Activated gamma-delta T cell treated with anti-CD3 and anti-CD28 coated beads, Interleukin-2, amount 50 U/mL, for 16 hours (primary cell): ENCODE measurements at regions not wholly inside any gene's neighbourhood (a gene's known extent, or its start where the extent isn't known, plus 50 kb on each side); places are given as distances from the start of the nearest gene placed in this dataset.

Source experiments
- DNase-seq: peaks from one replicate; pipeline ENCODE4 v3.0.0-alpha.2; 2020; ENCODE audit warnings: low read depth

DNA sequence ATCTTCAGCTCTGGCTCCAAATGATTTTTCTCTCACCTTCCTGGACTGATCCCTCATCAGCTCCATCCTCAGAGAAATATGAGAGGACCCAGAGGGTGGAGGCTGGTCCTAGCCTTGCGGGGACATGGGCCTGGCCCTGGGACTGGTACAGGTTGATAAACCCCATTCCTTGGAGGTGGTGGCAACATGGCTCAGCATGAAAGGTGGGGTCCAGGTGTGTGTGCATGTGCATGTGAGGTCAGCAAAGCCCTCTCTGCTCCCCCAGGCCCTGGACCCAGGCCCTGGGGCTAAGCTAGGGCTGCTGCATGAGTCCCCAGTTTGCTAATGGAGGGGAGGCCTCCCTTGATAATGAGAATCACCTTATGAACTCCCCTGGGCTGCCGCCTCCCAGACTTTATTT is 363.1 kb downstream of the MATN1 start:
- no peak for DNase-seq

DNA sequence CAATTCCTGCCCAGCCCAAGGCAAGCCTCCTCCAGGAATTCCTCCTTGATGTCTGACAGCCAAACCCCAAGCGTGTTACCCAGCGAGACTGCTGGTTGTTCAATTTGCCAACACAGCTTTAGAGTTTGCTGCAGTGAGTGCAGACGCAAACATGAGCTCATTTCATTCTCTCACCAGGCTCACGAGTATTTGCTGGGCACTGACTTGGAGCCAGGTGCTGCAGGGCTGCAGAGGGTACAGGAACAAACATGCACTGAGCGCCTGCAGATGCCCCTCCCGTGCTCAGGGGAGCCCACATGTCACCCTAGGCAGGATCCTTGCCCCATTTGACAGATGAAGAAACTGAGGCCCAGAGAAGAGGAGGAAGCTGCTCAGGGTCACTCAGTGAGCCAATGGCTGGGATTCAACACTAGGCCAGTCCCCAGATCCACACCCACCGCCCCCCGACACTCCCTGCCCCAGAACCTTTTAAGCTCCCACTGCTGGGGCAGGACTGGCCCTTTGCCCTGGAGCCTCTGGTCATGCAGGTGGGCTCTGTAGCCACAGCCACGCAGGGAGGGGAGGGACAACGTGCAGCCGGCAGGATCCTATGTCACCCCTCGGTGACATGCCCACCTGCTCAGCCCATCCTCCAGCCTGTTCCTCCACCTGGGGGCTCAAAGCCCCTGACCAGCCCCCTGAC is 363.7 kb downstream of the MATN1 start:
- DNase-seq, result no peak

DNA sequence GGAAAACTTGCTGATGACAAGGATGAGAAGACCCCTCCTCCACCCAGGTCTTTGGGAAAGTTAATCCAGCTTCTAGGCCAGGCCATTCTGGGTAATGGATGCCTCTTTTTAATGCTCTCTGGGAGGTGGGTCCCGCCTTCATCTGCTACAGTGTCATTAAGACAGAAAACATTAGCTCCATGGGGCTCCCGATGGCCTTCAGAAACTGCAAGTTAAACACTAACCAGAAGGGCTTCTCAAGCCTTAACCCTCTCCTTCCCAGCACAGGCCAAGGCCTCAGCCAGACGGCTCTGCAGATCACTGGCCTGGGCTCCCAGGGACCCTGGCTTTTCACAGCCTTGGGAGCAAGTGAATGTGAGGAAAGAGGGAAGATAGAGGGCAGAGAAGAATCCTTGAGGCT is 364.9 kb downstream of the MATN1 start:
- no peak for DNase-seq

DNA sequence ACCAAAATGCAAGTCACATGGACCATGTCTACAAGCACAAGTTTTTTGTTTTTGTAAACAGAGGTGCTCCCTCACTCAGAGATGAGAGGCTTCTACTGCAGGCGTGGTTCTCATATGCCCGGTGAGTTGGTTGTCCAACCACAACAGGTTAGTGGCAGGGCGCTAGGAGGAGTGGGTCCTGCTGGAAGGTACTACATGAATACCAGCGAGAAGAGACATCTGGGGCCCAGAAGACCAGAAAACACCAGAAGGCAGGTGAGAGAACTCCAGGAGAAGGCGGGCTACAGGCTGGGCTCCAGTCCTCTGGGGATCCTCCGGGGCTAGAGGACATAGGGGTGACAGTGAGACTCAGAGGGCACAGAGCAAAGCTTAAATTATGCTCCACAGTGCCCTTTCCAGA is 366.5 kb downstream of the MATN1 start:
- no peak for DNase-seq

DNA sequence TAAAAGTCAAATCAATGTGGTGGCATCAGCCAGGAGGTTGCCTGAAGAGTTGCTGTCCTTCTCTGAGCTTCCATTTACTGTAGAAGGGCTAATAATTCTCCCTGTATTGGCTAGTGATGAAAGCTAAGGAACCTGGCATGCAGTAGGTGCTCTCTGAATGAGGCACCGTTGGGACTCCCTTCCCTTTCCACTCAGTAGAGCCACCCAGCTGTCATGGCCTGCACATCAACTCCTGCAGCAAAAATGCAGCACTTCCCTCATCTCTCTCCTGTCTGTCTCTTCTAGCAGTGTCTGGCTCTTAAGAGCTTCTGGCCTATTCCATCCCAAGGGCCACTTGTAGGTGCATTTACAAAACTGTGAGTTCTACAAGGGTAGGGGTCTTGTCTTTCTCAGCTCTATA is 369.0 kb downstream of the MATN1 start:
- DNase-seq, result no peak

DNA sequence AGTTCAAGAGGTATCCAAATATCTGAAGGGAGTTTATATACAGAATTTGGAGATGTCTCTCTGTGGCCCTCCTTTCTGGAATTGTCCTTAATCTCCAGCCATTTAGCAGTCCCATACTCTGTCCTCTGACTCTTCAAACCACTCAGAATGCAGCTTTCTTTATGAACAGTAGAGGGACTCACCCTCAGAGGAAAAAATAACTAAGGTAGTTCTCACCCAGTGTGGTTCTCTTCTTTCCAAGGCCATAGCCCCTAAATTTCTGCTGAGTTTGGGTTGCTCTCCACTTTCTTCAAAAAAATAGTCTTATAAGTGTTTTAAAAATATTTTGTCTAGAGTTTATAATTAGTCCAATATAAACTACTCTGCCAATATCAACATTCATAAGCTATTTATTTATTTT is 369.7 kb downstream of the MATN1 start:
- no peak for DNase-seq

DNA sequence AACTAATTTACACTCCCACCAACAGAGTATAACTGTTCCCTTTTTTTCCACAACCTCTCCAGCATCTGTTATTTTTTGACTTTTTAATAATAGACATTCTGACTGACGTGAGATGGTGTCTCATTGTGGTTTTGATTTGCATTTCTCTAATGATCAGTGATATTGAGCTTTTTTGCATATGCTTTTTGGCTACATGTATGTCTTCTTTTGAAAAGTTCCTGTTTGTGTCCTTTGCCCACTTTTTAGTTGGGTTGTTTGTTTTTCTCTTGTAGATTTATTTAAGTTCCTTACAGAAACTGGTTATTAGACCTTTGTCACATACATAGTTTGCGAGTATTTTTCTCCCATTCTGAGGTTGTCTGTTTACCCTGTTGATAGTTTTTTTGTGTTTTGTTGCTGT is 375.2 kb downstream of the MATN1 start:
- no peak for DNase-seq

DNA sequence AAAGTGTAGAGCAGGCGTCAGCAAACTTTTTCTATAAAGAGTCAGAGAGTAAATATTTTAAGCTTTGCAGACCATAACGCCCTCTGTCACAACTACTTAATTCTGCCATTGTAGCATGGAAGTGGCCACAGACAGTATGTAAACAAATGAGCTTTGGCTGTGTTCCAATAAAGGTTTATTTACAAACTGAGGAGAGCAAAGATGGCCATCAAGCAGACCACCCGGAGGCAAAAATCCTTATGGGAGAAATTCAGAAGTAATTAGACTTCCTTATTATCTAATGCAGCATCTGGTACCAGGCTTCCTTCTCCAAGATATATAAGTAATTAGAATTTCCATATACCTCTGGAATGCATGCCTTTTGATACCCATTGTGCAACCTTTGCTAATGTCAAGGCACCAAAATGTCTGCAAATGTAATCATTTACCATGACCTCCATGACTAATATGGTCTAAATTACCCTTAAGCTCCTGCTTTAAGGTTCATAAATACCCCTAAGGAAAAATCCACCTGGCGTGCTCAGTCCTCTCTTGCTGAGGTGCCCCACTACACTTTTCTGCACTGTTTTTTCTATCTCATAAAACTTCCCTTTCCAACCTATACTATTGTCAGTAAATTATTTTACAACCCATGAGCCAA is 377.8 kb downstream of the MATN1 start:
- no peak for DNase-seq

DNA sequence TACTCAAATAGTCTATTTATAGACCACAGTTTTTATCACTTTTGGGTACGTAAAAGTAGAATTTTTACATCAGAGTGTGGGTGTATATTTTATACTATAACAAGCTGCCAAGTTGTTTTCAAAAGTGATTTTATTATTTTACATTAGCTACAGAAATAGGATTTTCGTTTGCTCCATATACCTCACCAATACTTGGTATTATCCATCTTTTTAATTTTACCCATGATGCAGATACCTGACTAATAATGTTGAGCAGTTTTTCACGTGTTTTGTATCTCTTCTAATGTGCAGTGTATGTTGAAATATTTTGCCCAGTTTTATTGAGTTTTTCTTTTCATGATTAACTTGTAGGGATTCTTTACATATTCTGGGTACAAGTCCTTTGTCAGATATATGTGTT is 379.8 kb downstream of the MATN1 start:
- no peak for DNase-seq

DNA sequence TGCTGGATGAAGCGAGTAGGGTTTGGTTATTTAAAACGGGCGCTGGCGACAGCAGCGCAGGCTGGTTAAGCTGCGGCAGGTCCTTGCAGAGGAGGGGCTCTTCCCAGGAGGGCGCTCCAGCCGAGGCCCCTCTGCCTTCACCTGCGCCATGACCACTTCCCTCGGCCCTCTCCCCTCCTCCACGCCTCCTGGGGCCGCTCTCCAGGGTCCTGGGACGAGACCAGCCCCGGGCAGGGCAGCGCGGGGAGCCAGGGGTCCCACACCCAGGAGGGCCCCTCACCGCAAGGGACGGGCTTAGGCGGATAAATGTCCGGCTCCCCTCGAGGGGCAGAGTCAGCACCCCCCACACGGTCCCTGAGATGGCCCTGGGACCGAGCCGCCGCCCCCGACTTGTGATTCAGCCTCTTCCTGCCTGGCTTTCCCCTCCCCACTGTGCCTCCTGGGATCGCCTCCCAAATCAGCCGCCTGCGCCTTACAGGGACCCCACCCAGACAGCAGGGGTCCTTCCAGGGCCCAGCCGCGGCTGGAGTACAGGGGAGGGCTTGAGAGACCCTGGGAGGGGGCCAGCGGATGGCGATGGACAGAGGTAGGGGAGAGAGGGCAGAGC is 380.7 kb downstream of the MATN1 start:
- no peak for DNase-seq

DNA sequence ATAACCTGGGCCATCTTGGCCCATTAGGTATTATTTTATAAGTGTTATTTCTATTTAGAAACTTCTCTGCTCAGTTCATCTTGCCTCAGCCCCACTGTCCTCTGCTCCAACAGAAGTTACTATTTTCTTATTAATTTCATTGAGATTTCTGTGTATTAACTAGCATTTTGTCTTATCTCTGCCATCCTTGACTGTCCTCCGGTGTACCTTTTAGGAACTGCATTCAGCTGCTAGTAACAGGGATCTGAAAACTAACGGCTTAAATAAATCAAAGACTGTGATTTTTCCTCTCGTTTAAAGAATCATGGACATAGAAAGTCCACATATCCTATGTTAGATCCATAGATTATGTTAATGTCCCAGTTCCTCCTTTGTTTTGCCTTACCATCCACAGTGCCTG is 382.5 kb downstream of the MATN1 start:
- DNase-seq, result no peak

DNA sequence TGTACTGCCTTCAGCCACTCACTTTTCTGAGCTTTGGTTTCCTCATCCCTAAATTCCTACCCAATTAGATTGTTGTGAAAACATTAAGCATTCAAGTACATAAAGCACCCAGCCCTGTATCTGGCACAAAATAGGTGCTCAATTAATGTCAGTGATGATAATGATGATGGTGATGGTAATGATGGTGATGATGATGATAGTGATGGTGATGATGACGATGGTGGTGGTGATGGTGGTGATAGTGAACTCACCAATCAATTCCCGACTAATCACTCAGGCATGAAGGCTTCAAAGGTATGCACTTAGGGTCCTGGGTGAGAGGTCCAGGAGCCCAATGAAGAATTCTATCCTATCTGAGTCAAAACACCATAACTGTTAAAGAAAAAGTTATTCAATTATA is 383.5 kb downstream of the MATN1 start:
- DNase-seq, result no peak

DNA sequence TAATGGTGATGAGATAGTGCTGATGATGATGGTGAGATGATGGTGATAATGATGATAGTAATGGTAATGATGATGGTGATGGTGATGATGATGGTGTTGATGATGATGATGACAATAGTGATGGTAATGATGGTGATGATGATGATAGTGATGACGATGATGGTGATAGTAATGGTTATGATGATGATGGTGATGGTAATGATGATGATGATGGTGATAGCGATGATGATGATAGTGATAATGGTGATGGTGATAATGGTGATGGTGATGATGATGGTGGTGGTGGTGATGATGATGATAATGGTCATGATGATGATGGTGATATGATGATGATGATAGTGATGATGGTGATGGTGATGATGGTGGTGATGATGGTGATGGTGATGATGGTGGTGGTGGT is 384.6 kb downstream of the MATN1 start:
- DNase-seq, result no peak

DNA sequence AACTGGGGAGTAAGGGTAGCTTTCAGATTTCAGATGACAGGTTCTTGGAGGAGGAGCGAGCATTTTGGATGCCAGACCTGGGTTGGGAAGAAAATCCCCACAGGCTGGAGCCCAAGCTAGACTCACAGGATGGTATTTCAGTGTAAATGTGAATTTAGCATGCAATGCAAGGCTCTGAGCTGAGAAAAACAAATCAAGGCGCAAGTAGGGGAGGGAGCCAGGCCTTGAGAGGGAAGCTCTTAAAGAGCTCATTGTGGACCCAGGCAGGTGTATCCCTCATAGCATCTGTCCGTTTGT is 386.1 kb downstream of the MATN1 start:
- no peak for DNase-seq

DNA sequence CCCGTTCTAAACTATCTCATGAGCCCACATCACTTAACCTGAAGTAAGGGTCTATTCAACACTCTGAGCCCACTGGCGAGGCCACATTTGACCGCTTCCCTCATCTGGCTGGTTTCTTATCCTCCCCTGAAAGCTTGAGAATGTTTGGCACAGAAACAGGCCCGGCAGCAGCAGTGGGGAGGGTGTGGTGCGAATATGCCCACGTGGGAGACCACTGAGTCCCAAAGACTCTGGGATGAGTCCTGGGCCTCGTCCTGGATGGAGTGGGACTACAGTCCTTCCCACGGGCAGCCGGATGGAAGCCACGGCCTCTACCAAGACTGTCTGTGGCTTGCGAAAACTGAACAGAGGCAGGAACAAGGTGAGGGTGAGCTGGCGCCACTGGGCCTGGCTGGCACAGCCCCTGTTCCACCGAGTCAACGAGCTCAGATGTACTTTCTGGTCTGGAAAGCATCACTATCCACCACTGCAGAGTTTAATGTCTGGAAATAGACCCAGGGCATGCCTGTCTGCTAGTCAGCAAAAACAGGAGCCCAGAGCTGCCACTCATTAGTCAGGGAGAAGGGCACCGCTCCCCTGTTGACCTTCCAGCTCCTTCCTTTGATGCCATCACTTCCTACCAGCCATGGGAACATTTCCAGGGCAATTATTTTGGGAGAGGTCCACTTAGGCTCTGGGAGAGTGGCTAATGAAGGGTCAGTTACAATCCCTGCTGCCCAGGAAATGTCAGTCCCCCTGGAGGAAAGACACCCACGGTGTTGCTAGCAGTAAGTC is 386.6 kb downstream of the MATN1 start:
- no peak for DNase-seq

DNA sequence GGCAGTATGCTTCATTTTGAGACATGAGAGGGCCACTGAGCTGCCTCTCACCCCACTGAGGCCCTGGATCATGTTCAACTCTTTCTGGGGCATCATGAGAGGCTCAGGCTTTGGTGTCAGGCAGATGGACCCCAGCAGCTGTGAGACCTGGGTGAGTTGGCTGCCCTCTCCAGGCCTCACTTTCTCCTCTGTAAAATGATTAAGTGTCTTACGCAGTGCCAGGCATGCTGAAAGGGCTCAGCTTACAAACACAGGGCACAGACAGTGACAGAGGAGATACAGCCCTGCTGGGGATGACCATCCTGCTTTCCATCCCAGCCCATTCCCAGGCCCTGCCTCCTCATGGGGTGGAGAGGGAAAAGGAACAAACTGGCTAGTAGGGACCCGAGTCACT is 387.4 kb downstream of the MATN1 start:
- DNase-seq, result no peak

DNA sequence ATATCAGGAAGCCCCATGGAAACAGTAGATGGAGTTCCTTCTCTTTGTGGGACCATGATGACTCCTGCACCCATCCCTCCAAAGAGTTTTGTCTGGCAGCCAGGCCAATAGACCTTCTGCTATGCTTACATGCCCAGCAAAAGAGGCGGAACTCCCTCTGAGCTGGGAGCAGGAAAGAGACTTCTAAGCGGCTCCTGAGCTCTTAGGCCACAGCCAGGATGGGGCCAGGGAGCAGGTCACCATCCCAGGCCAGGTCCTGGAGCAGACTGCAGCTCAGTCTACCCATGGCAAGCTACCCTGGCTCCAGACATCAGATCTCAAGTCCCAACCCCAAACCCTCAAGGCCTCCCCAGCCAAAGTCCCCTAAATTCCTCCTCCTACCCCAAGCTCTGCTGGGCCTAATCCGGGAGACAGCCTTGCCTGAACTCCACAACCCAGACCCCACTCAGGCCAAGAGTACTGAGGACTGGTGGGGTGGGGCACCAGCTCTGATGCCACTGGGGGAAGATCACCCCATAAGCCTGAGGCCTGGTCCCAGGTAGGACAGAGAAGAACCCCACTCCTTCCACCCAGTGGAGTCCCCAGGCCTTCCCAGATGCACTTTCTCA is 387.9 kb downstream of the MATN1 start:
- DNase-seq, result no peak

DNA sequence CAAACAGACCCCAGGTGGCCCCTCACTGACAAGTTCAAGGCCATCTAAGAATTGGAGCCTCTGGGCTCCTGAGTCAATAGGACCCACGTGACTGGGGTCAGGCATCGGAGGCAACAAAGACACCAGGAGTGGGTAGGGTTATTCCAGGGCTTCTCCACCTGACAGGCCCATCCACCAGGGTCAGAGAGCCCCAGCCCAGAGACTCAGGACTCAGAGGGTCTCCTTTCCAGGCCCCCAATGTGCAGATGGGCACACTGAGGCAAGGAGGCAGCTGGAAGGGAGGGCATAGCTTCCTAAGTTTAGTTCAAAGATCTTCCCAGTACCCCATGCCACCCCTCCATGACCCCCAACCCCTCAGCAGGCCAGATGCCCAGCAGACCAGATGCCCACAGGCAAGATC is 388.6 kb downstream of the MATN1 start:
- no peak for DNase-seq

DNA sequence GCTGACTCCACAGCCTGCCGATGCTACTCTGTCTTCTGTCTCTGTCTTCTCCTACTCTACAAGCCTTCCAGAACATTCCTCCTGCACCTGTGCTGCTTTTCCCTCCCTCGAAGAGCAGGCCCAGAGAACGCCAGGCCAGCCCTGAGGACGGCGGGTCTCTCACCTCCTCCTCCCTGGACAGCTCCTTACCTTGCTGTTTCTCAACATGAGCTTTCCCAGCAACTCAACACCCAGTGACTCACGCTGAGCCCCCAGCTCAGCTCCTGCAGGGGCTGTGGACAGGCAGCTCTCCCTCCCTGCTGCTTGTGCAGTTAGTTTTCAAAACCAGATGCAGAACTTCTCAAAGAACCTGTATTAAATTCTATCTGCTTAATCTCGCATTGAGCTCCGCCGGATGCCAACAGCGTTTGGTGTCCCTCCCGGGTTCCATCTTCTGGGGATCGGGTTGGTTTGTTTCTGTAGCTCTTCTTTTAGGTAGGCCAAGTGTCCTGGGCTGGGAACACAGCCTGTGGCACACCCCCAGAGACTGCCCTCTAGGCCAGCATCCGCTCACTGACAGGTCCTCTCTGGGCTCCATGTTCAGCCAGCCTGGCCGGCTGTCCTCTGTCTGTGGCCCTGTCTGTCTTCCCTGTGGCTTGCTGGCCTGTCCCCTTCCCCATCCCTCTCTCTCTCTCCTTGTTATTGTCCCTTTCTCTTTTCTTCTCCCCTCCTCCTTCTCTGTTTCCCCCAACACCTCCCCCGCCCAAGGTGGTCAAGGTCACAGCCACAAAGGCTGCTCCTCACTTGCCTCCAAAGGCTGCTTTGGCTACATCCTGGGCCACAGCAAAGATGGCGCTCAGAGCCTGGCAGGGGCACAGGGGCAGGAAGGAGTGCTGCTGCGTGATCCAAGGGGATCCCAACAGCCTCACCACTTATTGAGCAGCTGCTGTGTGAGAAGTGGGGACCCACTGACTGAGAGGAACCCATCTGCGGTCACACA is 391.0 kb downstream of the MATN1 start:
- no peak for DNase-seq

DNA sequence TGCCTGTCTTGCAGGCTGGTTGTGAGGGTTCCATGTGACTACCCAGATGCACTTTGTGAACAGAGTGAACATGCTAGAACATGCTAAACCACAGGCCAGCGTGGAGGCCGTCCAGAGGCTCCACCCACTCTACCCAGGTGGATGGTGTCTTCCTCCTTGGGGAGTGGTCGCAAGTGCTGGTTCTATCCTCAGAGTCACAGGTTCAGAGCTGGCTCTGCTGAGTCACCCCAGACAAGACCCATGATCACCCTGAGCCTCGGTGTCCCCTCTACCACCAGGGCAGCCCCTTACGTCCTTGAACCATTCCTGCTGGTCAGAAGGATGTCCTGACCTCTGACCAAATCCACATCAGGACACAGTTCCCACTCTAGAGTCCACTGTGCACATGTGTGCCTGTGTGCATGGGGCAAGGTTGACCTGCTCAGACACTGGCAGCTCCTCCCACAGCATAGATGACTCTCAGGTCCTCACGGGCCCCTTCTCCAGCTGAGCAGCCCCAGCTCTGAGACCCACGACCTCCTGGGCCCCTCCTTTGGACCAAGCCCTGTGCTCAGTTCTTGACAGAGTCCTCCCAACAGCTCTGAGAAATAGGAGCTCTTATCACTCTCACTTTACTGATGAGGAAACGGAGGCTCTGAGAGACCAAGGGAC is 391.8 kb downstream of the MATN1 start:
- no peak for DNase-seq

DNA sequence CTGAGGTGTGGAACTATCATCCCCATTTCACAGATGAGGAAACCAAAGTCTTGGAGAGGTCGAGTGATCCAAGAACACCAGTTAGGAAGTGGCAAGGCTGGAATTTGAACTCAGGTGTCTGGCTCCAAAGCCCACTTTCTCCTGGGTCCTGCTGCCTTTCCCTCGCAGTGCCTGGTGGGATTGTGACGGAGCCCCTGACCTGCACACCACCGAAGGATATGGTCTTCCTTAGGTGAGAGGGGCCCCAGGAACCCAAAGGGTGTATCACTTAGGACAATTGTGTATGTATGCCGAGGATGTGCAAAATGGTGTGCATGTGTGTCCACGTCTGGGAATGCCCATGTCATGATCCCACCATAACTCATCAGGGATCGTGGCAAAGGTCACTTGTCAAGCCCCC is 392.7 kb downstream of the MATN1 start:
- DNase-seq, result no peak
